ENCODE measurements at regions not wholly inside any gene's neighbourhood (a gene's known extent, or its start where the extent isn't known, plus 50 kb on each side); places are given as distances from the start of the nearest gene placed in this dataset.

- H3K4me1 ChIP-seq (ENCODE audit: control insufficient read depth, insufficient read depth, low read length), result peaks cover 12% of the 10 kb centered on the region
These were observed 280.6 kb upstream of the CLNK start for GRCh38 chr4:10965196-10965595.

GRCh38 chr4:10963958-10964703 is 279.6 kb upstream of the CLNK start:
- no peak overlapping the region for H3K9ac ChIP-seq (ENCODE audit: low read depth, low read length)
- H3K27ac ChIP-seq (ENCODE audit: low read depth, low read length), result no peak overlapping the region
- peaks cover 22% of the 10 kb centered on the region for H3K4me1 ChIP-seq (ENCODE audit: control insufficient read depth, insufficient read depth, low read length)
- no peaks in the 10 kb centered on the region for H3K9me3 ChIP-seq (ENCODE audit: control insufficient read depth, insufficient read depth, low read length)
- H3K4me3 ChIP-seq (ENCODE audit: low read depth, low read length), result no peak overlapping the region
- H3K27me3 ChIP-seq (ENCODE audit: control insufficient read depth, insufficient read depth, low read length), result peaks cover 12% of the 10 kb centered on the region
- no peaks in the 10 kb centered on the region for H3K36me3 ChIP-seq (ENCODE audit: control insufficient read depth, insufficient read depth, low read length)

More at GRCh38 chr4:10965196-10965595, 280.6 kb upstream of the CLNK start:
- H3K27ac ChIP-seq (ENCODE audit: low read depth, low read length), result no peak overlapping the region
- no peak overlapping the region for H3K4me3 ChIP-seq (ENCODE audit: low read depth, low read length)
- H3K36me3 ChIP-seq (ENCODE audit: control insufficient read depth, insufficient read depth, low read length), result no peaks in the 10 kb centered on the region
- no peaks in the 10 kb centered on the region for H3K9me3 ChIP-seq (ENCODE audit: control insufficient read depth, insufficient read depth, low read length)
- H3K9ac ChIP-seq (ENCODE audit: low read depth, low read length), result no peak overlapping the region
- H3K27me3 ChIP-seq (ENCODE audit: control insufficient read depth, insufficient read depth, low read length), result peaks cover 12% of the 10 kb centered on the region

GRCh38 chr4:10963241-10963640 is 278.7 kb upstream of the CLNK start:
- H3K4me1 ChIP-seq (ENCODE audit: control insufficient read depth, insufficient read depth, low read length), result peaks cover 31% of the 10 kb centered on the region
- H3K27me3 ChIP-seq (ENCODE audit: control insufficient read depth, insufficient read depth, low read length), result peaks cover 12% of the 10 kb centered on the region
- H3K27ac ChIP-seq (ENCODE audit: low read depth, low read length), result no peak overlapping the region
- no peaks in the 10 kb centered on the region for H3K9me3 ChIP-seq (ENCODE audit: control insufficient read depth, insufficient read depth, low read length)
- no peak overlapping the region for H3K4me3 ChIP-seq (ENCODE audit: low read depth, low read length)
- no peak overlapping the region for H3K9ac ChIP-seq (ENCODE audit: low read depth, low read length)
- no peaks in the 10 kb centered on the region for H3K36me3 ChIP-seq (ENCODE audit: control insufficient read depth, insufficient read depth, low read length)

GRCh38 chr4:10962246-10962645 is 277.7 kb upstream of the CLNK start:
- H3K9me3 ChIP-seq (ENCODE audit: control insufficient read depth, insufficient read depth, low read length), result no peaks in the 10 kb centered on the region
- peaks cover 39% of the 10 kb centered on the region for H3K4me1 ChIP-seq (ENCODE audit: control insufficient read depth, insufficient read depth, low read length)
- H3K27ac ChIP-seq (ENCODE audit: low read depth, low read length), result no peak overlapping the region
- no peak overlapping the region for H3K4me3 ChIP-seq (ENCODE audit: low read depth, low read length)
- peaks cover 12% of the 10 kb centered on the region for H3K27me3 ChIP-seq (ENCODE audit: control insufficient read depth, insufficient read depth, low read length)
- H3K9ac ChIP-seq (ENCODE audit: low read depth, low read length), result no peak overlapping the region
- no peaks in the 10 kb centered on the region for H3K36me3 ChIP-seq (ENCODE audit: control insufficient read depth, insufficient read depth, low read length)

- Histone ChIP-seq H3K4me3 (ENCODE audit: low read depth, low read length) (no peak overlapping the region), H3K9ac (ENCODE audit: low read depth, low read length) (no peak overlapping the region), H3K27ac (ENCODE audit: low read depth, low read length) (no peak overlapping the region), H3K36me3 (ENCODE audit: control insufficient read depth, insufficient read depth, low read length) (no peaks in the 10 kb centered on the region), H3K27me3 (ENCODE audit: control insufficient read depth, insufficient read depth, low read length) (peaks cover 10% of the 10 kb centered on the region), H3K9me3 (ENCODE audit: control insufficient read depth, insufficient read depth, low read length) (no peaks in the 10 kb centered on the region), H3K4me1 (ENCODE audit: control insufficient read depth, insufficient read depth, low read length) (peaks cover 39% of the 10 kb centered on the region)
These were observed 275.8 kb upstream of the CLNK start for GRCh38 chr4:10960389-10960788.

GRCh38 chr4:10959586-10959985 is 275.0 kb upstream of the CLNK start:
- Histone ChIP-seq H3K27ac (ENCODE audit: low read depth, low read length) (no peak overlapping the region), H3K4me3 (ENCODE audit: low read depth, low read length) (no peak overlapping the region), H3K4me1 (ENCODE audit: control insufficient read depth, insufficient read depth, low read length) (peaks cover 34% of the 10 kb centered on the region)

GRCh38 chr4:10958226-10958856 is 273.8 kb upstream of the CLNK start:
- H3K27me3 ChIP-seq (ENCODE audit: control insufficient read depth, insufficient read depth, low read length), result no peaks in the 10 kb centered on the region
- H3K9me3 ChIP-seq (ENCODE audit: control insufficient read depth, insufficient read depth, low read length), result no peaks in the 10 kb centered on the region
- H3K4me1 ChIP-seq (ENCODE audit: control insufficient read depth, insufficient read depth, low read length), result peaks cover 27% of the 10 kb centered on the region
- no peaks in the 10 kb centered on the region for H3K36me3 ChIP-seq (ENCODE audit: control insufficient read depth, insufficient read depth, low read length)
- H3K9ac ChIP-seq (ENCODE audit: low read depth, low read length), result no peak overlapping the region
- no peak overlapping the region for H3K4me3 ChIP-seq (ENCODE audit: low read depth, low read length)
- peak overlapping the region; percentile 81 for H3K27ac ChIP-seq (ENCODE audit: low read depth, low read length)

More at GRCh38 chr4:10959586-10959985, 275.0 kb upstream of the CLNK start:
- peaks cover 2% of the 10 kb centered on the region; the same call in 1 of the 2 replicates for H3K27me3 ChIP-seq (ENCODE audit: control insufficient read depth, insufficient read depth, low read length)
- H3K36me3 ChIP-seq (ENCODE audit: control insufficient read depth, insufficient read depth, low read length), result no peaks in the 10 kb centered on the region
- H3K9me3 ChIP-seq (ENCODE audit: control insufficient read depth, insufficient read depth, low read length), result no peaks in the 10 kb centered on the region
- H3K9ac ChIP-seq (ENCODE audit: low read depth, low read length), result no peak overlapping the region

- H3K4me1 ChIP-seq (ENCODE audit: control insufficient read depth, insufficient read depth, low read length), result no peaks in the 10 kb centered on the region
These were observed 266.7 kb upstream of the CLNK start for GRCh38 chr4:10951306-10951705.

GRCh38 chr4:10949039-10949733 is 264.6 kb upstream of the CLNK start:
- H3K27me3 ChIP-seq (ENCODE audit: control insufficient read depth, insufficient read depth, low read length), result no peaks in the 10 kb centered on the region
- H3K9me3 ChIP-seq (ENCODE audit: control insufficient read depth, insufficient read depth, low read length), result 0 out of 2 replicates have a peak, but pooled peaks cover 3% of the 10 kb centered on the region
- no peak overlapping the region for H3K27ac ChIP-seq (ENCODE audit: low read depth, low read length)
- H3K36me3 ChIP-seq (ENCODE audit: control insufficient read depth, insufficient read depth, low read length), result no peaks in the 10 kb centered on the region
- H3K4me1 ChIP-seq (ENCODE audit: control insufficient read depth, insufficient read depth, low read length), result no peaks in the 10 kb centered on the region
- no peak overlapping the region for H3K9ac ChIP-seq (ENCODE audit: low read depth, low read length)
- H3K4me3 ChIP-seq (ENCODE audit: low read depth, low read length), result no peak overlapping the region

More at GRCh38 chr4:10951306-10951705, 266.7 kb upstream of the CLNK start:
- Histone ChIP-seq H3K4me3 (ENCODE audit: low read depth, low read length) (no peak overlapping the region), H3K9me3 (ENCODE audit: control insufficient read depth, insufficient read depth, low read length) (0 out of 2 replicates have a peak, but pooled peaks cover 3% of the 10 kb centered on the region), H3K27me3 (ENCODE audit: control insufficient read depth, insufficient read depth, low read length) (no peaks in the 10 kb centered on the region), H3K9ac (ENCODE audit: low read depth, low read length) (no peak overlapping the region), H3K36me3 (ENCODE audit: control insufficient read depth, insufficient read depth, low read length) (no peaks in the 10 kb centered on the region), H3K27ac (ENCODE audit: low read depth, low read length) (no peak overlapping the region)

GRCh38 chr4:10947898-10948297 is 263.3 kb upstream of the CLNK start:
- Histone ChIP-seq H3K4me3 (ENCODE audit: low read depth, low read length) (no peak overlapping the region), H3K4me1 (ENCODE audit: control insufficient read depth, insufficient read depth, low read length) (no peaks in the 10 kb centered on the region), H3K36me3 (ENCODE audit: control insufficient read depth, insufficient read depth, low read length) (no peaks in the 10 kb centered on the region), H3K27me3 (ENCODE audit: control insufficient read depth, insufficient read depth, low read length) (no peaks in the 10 kb centered on the region), H3K27ac (ENCODE audit: low read depth, low read length) (no peak overlapping the region), H3K9me3 (ENCODE audit: control insufficient read depth, insufficient read depth, low read length) (0 out of 2 replicates have a peak, but pooled peaks cover 3% of the 10 kb centered on the region), H3K9ac (ENCODE audit: low read depth, low read length) (no peak overlapping the region)

- H3K9me3 ChIP-seq (ENCODE audit: control insufficient read depth, insufficient read depth, low read length), result peaks cover 20% of the 10 kb centered on the region
- H3K27me3 ChIP-seq (ENCODE audit: control insufficient read depth, insufficient read depth, low read length), result no peaks in the 10 kb centered on the region
- H3K9ac ChIP-seq (ENCODE audit: low read depth, low read length), result no peak overlapping the region
- H3K4me1 ChIP-seq (ENCODE audit: control insufficient read depth, insufficient read depth, low read length), result no peaks in the 10 kb centered on the region
- no peak overlapping the region for H3K4me3 ChIP-seq (ENCODE audit: low read depth, low read length)
- peak overlapping the region; percentile 12 for H3K27ac ChIP-seq (ENCODE audit: low read depth, low read length)
- no peaks in the 10 kb centered on the region for H3K36me3 ChIP-seq (ENCODE audit: control insufficient read depth, insufficient read depth, low read length)
These were observed 259.8 kb upstream of the CLNK start for GRCh38 chr4:10944321-10944720.

All from HUES48 (cell line).